NCI-H146 treated with DMSO at 0.1 percent for 48 hours (cell line): ENCODE measurements at regions not wholly inside any gene's neighbourhood (a gene's known extent, or its start where the extent isn't known, plus 50 kb on each side); places are given as distances from the start of the nearest gene placed in this dataset.

Experiments used
- DNase-seq: peaks from one replicate; lab custom pipeline; 2025; ENCODE audit not compliant: unreplicated experiment; lab: John Stamatoyannopoulos, UW

GRCh38 chr3:124273651-124274050 is 281.7 kb upstream of the ROPN1 start:
- DNase-seq = no peak

GRCh38 chr3:124274051-124274450 is 282.1 kb upstream of the ROPN1 start:
- DNase-seq = no peak

GRCh38 chr3:124275412-124275811 is 283.5 kb upstream of the ROPN1 start:
- no peak for DNase-seq

DNA sequence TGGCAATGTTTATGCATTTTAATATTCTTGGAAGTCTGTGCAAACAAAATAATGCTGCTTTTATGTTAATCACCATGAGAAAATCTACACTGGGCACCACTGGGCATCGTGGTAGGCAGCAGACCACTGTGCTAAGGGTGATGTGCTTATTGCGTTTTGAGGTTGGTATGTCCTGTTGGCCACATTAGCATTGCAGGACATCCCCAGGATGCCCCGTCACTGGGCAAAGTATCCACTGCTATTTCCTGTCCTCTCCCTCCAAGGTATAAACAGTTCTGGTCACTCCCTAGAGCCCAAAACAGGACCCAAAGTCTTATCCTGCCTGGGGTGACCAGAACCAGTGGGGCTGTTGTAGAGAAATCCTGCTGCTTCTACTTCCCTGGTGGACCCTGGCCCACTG is 284.2 kb upstream of the ROPN1 start:
- no peak for DNase-seq

- DNase-seq = no peak
Measured at GRCh38 chr3:124276539-124277143, 284.7 kb upstream of the ROPN1 start.

DNA sequence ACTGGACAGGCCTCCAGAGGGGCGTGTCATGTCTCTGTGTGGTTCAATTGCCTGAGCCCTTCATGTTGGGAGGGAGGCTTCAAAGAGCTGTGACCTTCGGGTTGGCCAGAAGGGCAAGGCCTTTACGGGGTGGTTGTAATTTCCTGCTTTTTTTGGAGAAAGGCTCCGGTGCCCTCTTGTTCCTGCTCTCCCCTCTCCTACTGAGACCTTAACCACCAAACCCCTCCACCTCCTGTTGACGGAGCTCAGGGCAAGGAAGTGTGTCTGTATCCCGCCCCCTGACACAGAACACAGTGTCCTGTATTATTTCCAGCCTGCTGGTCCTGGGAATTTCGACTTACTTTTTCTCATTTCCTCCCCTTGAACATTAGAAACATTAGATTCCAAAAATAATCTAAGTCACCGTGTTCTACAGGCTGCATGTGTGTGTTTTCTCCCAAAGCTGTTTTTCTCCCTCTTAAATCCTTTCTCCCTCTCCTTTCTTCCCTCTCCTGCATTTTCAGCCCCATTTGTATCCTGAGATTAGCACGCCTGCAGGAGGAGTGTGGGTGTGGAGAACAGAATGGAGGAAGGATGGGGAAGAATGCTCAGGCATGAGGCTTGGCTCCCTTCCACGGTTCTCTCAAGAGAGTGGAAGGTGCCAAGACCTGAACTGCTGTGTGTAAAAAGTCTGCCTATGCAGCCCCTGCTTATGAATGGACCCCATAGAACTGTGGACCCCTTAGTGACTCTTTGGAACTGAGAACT is 285.4 kb upstream of the ROPN1 start:
- no peak for DNase-seq

DNA sequence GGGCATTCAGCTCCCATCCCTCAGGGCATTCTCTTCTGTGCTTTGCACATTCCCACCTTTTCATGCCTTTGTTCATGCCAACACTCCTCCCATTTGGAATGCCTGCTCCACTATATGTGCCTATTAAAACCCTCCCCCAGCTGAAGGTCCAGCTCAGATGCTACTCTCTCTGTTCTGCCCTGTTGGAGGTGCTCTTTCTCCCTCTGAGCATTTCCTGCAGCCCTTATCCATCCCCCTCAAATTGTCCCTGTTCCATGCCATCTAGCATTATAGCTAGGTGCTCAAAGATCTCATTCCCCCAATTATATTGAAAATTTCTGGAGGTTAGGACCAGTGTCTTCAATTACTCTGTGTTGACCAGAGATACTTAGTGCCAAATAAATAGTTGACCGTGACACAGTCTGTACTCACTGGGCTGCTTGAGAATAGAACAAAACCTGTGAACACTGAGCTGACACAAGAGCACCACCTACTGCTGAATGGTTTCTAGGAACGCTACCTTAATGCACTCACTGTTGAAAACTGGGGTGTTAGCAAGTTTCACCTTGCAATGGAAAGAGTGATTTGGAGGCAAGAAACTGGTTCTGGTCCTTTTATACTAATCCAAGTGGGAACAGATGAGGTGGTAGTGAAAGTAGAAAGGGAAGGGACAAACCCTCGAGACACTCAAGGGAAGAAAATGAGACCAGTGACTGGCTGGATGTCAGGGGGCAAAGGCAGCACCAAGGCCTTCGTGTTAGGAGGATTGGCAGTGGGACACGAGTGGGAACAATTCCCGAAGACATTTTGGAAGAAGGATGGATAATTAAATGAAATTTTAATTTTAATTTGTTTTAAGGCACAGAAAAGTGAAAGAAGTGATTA is 289.8 kb upstream of the ROPN1 start:
- peak; percentile 34 for DNase-seq

GRCh38 chr3:124282751-124283651 is 291.1 kb upstream of the ROPN1 start:
- no peak for DNase-seq

- DNase-seq = no peak
Measured at GRCh38 chr3:124283652-124284023, 291.7 kb upstream of the ROPN1 start.

DNA sequence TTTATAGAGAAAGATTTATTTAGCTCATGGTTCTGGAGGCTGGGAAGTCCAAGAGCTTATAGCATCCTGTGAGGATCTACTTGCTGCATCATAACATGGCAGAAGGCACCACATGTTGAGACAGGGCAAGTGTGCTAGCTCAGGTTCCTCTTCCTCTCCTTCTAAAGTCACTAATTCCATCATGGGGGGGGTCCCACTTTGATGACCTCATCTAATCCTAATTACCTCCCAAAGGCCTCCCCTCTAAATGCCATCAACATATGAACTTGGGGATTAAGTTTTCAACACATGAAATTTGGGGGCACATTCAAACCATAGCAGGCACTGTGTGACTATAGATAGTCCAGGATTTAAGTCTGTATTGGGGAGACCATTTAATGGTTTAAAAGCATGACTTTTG is 297.1 kb upstream of the ROPN1 start:
- DNase-seq = no peak

- DNase-seq = no peak
Measured at GRCh38 chr3:124291008-124291407, 299.1 kb upstream of the ROPN1 start.

- DNase-seq = peak; percentile 54
Measured at GRCh38 chr3:124292329-124292728, 300.4 kb upstream of the ROPN1 start.

GRCh38 chr3:124293584-124293983 is 301.7 kb upstream of the ROPN1 start:
- no peak for DNase-seq

- DNase-seq = no peak
Measured at GRCh38 chr3:124295362-124295761, 303.4 kb upstream of the ROPN1 start.

DNA sequence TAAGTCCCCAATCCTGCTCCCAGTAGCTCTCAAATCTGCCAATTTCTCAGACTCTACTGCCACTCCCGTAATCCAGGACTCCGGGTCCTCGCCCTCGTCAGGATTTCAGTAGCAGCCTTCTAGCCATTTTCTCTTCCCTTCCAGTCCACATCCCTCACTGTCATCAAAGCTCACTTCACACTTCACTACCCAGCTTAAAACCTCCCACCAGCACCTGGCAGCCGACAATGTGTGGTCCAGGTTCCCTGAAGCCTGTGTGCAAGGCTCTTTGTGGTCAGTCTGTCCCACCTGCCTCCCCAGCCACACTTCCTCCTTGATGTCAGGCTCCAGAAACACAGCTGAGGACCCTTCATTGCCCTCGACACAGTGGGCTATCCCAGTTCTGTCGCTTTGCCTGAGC is 304.5 kb upstream of the ROPN1 start:
- peak; percentile 73 for DNase-seq

DNA sequence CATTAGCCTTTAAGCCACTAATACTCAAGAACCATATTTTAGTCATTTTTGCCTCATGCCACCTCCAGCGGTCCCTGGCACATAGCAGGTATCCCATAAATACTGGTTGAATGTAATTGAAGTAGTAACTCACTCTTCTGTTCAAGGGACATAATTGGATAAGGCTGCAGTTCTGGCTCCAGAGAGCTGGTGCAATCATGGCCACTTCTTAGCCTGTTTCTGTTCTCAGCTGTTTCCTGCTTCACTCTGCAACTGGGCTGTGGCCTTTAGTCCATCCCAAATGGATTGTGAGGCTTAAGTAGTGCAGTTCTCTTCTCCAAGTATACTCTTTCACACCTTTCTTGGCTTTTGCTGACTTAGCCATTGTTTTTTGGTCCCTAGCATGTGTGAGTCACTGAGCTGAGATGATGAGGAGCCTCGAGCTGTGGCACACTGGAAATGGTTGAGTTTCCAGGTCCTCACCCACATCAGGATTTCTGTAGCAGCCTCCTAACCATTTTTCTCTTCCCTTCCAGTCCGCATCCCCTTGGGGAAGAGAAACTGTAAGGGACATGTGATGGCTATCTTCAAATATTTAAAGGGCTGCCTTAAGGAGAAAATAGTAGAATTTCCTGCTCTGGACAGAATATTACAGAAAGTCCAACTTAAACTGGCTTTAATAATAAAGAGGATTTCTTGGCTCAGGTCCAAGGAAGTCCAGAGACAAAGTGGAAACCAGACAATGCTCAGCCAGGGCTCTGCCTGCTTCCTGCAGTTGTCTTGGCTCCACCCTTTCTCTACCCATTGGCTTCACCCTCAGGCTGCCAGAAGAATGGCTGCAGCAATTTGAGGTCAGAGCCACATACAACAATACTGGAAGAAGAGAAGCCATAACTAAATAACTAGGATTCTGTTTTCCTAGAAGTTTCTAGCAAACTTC is 305.4 kb upstream of the ROPN1 start:
- DNase-seq = peak; percentile 84

DNA sequence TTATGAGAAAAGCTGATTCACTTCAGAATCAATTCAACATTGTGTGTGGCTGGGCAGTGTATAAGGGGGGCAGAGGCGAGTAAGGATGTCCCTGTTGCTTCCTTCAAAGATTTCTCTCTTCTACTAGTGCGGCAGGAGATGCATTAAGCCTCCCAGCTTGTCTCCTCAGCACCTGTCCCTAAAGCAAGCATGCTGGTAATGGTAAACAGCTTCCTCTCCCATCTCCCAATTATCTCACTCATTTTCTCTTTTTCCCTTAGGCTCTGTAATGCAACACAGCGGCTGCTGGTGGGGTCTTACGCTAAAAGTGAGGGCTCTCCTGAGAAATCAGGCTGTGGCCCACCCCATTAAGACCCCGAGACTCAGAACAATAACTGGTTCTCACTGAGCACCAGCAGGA is 306.4 kb upstream of the ROPN1 start:
- peak; percentile 92 for DNase-seq

- DNase-seq = peak; percentile 48
Measured at GRCh38 chr3:124298951-124299350, 307.0 kb upstream of the ROPN1 start.

DNA sequence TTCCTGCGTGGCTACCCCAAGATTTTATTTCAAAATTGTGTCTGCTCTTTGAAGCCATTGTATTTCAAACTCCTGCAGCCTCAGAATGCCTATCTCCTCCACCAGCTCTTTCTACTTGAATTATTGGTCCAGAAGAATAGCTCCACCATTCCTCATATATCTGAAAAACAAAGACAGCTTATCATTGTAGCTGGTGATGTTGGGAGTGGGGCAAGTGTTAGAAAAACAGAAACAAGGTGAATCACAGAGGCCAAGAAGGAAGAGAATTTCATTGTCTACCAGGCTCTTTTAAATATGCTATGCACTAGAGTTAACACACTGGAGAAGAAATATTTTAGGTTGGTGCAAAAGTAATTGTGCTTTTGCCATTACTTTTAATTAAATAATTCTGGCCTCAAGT is 307.9 kb upstream of the ROPN1 start:
- no peak for DNase-seq

DNA sequence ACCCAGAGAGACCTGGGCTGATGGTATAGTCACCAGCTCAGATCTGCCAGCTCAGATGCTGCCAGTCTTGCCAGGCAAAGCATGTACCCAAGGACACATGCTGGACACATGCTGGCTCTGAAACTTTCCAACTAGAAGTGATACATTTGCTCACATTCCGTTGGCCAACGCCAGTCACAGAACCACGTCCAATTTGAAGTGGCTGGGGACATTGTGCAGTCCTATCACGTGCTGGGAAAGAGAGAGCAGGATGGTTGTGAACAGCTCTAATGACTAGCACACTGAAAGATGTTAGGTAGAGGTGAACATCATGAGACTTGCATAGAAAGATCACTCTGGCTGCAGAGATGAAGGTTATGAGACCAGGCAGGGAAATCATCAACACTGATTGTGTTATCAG is 308.5 kb upstream of the ROPN1 start:
- no peak for DNase-seq
